Right forelimb (tissue), 1 donor: ENCODE measurements at regions not wholly inside any gene's neighbourhood (a gene's known extent, or its start where the extent isn't known, plus 50 kb on each side); places are given as distances from the start of the nearest gene placed in this dataset.
"Not testable (repeated sequence)": the region's sequence is repeated elsewhere in the genome, so short reads cannot be mapped to it uniquely, and the experiment has no call there.

Experiments used
- DNase-seq: peaks from one replicate; pipeline ENCODE4 v3.0.0-alpha.2; 2018

DNA sequence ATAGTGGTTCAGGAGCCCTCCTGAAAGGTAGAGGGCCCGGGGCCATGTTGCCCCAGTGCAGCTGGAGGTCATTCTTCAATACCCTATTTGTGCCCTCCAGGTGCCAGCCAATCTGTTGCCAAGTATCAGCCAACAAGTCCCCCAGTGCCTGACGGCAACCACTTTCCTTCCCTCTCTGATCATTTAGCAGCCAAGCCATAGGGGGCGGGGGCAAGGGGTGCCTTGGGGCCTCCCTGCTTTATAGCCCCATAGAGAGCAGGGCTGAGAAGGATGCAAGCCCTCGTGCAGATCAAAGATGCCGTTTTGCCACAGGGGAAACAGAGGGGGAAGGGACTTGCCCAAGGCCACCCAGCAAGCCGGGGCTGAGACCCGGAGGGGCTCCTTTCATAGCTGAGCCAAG lies 149.0 kb upstream of the CHST15 start:
- no peak for DNase-seq

DNA sequence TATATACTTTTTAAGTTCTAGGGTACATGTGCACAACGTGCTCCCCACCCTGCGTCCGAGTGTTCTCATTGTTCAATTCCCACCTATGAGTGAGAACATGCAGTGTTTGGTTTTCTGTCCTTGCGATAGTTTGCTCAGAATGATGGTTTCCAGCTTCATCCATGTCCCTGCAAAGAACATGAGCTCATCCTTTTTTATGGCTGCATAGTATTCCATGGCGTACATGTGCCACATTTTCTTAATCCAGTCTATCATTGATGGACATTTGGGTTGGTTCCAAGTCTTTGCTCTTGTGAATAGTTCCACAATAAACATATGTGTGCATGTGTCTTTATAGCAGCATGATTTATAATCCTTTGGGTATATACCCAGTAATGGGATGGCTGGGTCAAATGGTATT lies 148.1 kb upstream of the CHST15 start:
- not testable (repeated sequence) for DNase-seq

DNA sequence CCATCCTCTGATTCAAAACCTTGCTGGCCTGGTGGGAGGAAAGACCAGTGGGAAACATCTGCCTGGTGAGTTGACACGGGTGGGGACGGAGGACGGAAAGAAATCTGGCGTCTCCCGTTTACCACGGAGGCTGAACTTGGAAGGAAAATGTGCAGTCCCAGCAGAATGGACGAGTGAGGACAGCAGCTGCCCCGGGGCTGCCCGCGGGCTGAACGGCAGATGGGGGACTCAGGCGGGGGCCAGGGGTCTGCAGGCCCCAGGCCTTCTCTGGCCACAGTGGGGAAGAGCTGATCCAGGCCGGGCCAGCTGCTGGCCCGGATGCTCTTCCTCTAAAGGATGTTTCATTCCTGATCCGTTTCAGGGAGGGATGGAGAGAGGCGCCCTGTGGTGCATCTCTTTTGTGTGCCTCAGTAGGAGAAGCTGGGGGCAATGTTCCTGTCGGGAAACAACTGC lies 147.5 kb upstream of the CHST15 start:
- no peak for DNase-seq

DNA sequence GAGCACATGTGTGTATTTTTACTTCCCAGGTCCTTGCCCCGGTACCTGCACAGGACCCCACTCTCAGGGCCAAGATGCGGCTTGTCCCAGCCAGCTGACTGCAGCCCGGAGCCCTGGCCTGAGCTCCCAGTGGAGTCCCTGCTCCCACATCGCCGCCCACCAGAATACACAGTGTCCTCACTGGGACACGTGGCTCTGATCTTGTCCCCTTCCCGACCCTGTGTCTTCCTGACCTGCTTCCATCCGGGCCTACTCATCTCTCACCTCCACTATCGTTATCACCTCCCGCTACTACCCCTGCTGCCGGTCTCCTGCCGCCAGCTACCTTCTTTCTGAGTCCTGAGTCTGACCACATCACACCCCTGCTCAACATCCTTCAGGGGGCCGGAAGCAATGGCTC lies 146.3 kb upstream of the CHST15 start:
- no peak for DNase-seq

DNA sequence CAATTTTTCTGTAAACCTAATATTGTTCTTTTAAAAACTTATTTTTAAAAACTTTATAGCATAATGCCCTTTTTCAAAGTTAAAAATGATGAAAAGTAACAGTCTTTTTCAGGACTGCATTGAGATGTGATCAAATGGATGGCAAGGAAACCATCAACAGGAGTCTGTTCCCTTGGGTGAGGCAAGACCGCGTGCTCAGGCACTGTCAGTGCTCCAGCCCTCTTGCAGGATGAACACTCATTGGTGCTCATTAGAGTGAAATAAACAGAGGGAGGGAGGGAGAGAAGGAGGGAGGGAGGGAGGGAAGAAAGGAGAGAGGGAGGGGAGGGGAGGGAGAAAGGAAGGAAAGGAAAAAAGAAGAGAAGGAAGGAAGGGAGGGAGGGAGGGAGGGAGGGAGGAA lies 145.7 kb upstream of the CHST15 start:
- DNase-seq: no peak

DNA sequence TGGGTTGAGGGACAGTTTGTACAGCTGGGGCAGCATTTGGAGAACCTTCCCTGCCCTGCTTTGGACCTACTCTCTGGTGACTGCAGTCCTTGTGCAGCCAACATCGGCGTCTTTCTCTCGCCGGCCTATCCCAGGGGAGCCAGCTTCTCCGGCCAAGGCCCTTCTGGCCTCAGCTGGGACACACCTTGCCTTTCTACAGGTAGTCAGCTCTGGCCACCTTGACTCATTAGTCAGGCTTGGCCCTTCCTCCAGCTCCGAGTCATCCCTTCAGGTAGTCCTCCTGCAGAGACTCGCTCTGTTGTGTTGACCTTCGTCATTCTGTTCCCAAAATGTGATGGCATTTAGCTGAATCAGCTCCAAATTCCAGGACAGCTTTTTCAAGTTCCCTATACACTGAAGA lies 145.0 kb upstream of the CHST15 start:
- no peak for DNase-seq

DNA sequence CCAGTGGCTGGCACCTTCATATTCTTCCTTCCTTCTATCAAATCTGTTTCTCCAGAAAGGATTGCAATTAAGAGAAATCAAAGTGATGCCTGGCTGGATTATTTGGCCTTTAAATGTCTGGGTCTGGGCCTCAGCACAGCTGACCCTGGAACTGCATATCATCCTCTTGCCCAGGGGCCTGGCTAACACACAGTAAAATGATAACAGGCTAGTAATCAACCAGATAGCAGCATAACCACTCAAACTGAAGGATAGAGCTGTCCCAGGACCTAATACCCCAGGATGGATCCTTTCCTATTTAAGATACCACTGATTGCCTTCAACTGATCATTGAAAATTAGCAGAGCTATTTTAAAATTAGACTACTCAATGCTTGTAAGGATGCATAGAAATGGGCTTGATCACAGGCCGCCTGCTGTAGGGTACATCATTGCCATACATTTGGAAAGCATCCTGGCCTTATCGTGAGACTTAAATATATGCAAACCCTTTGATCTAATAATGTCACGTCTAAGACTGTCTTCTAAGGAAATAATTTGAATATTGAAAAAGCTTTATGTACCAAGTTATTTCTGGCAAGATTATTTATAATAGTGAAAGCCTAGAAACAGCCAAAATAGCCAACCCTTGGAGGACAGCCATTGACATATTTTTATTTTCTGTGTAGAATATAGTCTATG lies 144.0 kb upstream of the CHST15 start:
- no peak for DNase-seq

DNA sequence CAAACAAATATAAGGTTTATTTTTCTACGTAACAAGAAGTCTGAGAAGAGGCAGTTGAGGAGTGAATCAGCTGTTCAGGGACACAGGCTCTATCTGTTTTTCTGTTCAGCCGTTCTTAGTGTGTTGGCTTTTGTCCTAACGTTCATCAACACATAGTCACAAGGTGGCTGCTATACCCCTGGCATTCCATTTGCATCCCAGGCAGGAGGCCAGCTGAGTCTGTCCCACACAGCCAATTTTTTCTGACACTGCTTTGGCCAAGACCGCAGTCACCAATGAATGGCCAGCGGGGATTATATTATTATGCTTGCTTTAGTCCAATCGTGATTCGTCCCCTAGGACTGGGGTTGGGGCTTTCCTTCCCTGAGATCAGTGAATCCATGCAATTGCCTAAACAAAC lies 143.4 kb upstream of the CHST15 start:
- DNase-seq: no peak

DNA sequence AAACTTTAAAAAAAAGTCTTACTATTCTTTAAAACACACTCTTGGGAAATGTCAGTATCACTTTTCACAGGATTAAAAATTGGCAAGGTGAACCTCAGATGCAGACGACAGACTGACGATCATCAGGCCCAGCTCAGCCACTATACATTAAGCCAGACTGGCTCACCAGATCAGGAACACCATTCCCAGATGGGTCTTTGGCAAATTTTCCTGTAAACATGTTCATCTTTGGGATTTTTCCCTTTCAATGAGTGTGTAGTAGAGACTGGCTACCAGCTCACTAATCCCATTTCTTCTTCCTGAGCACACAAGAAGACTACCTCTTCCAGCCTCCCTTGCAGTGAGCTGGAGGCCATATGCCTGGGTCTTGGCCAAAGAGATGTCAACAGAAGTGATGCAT lies 142.7 kb upstream of the CHST15 start:
- no peak for DNase-seq

DNA sequence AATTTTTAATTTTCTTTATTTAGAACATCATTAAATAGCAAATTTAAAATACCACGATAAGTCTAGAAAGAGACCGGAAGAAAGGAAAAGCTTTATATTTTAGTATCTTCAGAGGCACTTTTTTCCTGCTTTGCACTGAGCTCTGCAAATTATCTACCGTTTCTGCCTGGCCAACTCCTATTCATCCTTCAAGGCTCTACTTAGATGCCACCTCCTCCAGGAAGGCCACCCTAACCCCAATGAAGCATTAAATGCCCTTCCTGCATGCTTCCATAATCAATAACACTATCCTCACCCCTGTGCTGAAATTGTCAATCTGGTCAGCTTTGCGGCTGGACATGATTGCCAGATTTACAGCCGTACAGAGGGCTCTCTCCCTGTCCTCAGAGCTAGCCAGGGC lies 141.8 kb upstream of the CHST15 start:
- DNase-seq: no peak

DNA sequence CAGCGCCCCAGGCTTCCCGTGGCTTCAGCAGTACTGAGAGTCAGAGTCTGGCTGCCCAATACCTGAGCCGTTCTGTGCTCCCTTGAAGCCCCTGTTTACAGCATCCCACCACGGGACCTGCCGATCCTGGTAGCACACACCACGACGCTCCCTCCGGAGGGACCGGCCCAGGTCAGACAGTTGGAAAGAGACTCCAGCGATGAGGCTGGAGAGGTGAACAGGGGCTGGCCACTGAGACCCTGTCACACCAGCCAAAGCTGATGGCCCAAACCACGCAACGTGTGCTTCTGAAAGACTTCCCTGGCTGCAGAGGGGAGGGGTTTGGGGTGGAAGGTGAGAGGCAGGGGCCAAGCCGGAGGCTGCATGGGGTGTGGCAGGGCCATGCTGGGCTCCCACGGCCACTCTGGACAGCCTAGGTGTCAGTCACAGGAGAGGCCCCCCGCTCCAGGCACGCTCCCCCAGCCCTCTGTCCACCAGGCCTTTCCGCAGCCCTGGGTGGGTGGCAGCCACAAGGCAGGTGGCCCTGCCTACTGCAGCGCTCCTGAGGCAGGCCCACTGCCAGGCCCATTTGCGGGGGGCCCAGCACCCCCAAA lies 140.2 kb upstream of the CHST15 start:
- no peak for DNase-seq

DNA sequence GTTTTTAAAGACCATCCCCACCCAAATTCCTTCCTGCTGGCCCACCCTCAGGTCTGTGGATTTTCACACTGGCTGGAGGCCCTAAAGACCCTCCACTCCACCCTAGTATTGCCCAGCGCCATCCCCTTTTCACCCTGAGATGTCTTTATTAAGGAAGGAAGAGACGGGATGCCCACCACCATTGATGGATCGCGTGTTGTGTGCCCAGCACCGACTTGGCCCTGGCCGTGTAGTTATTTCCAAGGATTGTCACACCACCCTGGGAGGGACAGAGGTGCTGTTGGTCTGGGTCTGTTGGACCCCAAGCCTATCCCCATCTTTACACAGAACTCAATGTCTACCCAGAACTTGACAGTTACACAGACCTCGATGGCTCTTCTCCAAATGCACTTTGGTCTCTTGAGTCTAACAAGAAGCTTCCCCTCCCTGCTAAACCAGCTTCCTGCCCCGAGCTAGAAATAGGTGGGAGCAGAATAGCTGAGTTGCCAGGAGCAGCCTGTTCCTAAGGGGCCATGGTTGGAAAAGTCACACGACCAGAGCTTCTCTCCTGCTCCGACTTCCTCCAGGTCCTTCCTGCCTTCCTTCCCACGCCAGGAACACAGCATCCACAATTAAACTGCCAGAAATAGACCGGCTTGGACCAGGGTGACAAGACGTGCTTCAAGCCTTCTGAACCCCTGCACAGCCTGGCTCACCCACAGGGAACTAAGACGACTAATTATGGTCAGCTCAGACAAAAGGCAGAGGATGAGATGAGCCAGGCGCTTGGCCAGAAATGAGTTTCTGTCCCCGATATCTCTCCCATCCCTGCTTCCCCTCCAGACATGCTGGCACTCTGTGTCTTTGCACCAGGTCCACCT lies 139.5 kb upstream of the CHST15 start:
- no peak for DNase-seq

DNA sequence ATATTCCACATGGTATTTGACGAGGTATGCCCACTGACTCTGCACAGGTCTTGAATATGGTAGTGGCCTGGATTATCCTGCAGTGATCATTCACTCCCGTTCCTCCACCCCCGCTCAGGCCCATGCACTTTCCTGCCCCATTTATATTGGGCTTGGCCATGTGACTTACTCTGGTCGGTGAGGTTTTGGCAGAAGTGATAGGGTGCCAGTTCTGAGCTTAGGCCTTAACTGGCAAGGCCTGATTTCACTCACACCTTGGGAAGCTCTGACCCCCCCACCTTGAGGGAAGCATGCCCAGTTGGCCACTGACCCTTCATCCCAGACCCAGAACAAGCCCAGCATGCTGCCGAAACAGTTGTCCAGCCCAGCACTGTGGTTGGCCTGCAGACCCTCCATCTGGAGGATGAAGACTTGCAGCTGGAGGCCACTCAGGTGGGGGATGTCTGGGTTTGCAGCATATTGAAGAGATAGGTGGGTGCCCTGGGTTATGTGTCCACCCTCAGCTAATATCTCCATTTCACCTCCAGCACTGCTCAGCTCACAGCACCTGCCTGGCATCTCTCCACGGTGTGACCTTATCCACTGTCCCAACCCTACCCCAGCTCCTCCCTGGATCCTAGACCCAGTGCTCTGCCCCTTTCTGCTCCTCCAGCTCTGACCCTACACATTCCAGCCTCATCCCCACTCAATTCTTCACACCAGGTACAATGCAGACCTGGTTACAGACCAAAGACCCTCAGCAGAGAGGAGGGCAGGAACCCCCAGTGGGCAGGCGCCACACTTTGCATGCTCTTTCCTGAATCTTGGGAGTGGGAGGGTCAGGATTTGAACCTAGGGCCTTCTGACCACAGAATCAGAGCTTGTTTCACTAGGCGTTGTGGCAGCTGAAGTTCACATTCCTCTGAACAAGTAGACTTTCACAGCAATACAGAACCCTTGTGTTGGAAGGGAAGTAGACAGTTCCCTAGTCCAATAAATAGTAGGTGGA lies 138.1 kb upstream of the CHST15 start:
- DNase-seq: no peak

DNA sequence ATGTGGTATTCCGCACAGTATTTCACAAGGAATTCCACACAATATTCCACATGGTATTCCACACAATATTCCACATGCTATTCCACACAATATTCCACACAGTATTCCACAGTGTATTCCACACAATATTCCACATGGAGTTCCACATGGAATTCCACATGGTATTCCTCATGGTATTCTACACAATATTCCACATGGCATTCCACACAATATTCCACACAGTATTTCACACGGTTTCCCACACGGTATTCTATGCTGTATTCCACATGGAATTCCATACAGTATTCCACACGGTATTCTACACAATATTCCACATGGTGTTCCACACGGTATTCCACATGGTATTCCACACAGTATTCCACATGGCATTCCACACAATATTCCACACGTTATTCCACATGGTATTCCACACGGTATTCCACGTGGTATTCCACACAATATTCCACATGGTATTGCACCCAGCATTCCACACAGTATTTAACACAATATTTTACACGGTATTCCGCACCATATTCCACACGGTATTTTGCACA lies 137.3 kb upstream of the CHST15 start:
- no peak for DNase-seq

DNA sequence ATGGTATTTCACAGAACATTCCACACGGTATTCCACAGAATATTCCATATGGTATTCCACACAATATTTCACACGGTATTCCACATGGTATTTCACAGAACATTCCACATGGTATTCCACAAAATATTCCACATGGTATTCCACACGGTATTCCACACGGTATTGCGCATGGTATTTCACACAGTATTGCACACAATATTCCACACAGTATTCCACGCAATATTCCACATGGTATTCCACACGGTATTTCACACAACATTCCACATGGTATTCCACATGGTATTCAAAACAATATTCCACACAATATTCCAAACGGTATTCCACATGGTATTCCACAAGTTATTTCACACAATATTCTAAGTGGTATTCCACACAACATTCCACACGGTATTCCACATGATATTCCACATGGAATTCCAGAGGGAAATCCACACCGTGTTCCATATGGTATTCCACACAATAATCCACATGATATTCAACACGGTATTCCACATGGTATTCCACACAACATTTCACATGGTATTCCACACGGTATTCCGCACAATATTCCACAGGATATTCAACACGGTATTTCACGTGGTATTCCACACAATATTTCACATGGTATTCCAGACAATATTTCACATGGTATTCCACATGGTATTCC lies 136.7 kb upstream of the CHST15 start:
- no peak for DNase-seq

DNA sequence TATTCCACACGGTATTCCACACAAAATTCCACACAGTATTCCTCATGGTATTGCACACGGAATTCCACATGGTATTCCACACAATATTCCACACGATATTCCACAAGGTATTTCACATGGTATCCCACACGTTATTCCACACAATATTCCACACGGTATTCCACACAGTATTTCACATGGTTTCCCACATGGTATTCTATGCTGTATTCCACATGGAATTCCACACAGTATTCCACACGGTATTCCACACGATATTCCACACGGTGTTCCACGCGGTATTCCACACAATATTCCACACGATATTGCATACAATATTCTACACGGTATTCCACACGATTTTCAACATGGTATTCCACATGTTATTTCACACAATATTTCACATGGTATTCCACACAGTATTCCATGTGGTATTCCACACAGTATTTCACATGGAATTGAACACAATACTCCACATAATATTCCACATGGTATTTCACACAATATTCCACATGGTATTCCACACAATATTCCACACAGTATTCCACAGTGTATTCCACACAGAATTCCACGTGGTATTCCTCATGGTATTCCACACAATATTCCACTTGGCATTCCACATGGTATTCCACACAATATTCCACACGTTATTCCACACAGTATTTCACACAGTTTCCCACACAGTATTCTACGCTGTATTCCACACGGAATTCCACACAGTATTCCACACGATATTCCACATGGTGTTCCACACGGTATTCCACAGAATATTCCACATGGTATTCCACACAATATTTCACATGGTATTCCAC lies 136.0 kb upstream of the CHST15 start:
- no peak for DNase-seq

DNA sequence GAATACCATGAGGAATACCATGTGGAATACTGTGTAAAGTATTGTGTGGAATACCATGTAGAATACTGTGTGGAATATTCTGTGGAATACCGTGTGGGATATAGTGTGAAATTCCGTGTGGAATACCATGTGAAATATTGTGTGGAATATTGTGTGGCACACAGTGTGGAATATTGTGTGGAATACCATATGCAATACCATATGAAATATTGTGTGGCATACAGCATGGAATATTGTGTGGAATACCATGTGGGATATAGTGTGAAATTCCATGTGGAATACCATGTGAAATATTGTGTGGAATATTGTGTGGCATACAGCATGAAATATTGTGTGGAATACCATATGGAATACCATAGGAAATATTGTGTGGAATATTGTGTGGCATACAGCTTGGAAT lies 135.1 kb upstream of the CHST15 start:
- no peak for DNase-seq

DNA sequence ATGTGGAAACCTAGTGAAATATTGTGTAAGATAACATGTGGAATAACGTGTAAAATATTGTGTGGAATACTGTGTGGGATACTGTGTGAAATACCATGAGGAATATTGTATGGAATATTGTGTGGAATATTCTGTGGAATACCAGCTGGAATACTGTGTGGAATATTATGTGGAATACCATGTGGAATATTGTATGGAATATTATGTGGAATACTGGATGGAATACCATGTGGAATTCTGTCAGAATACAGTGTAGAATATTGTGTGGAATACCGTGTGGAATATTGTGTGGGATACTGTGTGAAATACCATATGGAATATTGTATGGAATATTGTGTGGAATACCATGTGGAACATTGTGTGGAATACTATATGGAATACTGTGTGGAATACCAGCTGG lies 134.6 kb upstream of the CHST15 start:
- DNase-seq: no peak

DNA sequence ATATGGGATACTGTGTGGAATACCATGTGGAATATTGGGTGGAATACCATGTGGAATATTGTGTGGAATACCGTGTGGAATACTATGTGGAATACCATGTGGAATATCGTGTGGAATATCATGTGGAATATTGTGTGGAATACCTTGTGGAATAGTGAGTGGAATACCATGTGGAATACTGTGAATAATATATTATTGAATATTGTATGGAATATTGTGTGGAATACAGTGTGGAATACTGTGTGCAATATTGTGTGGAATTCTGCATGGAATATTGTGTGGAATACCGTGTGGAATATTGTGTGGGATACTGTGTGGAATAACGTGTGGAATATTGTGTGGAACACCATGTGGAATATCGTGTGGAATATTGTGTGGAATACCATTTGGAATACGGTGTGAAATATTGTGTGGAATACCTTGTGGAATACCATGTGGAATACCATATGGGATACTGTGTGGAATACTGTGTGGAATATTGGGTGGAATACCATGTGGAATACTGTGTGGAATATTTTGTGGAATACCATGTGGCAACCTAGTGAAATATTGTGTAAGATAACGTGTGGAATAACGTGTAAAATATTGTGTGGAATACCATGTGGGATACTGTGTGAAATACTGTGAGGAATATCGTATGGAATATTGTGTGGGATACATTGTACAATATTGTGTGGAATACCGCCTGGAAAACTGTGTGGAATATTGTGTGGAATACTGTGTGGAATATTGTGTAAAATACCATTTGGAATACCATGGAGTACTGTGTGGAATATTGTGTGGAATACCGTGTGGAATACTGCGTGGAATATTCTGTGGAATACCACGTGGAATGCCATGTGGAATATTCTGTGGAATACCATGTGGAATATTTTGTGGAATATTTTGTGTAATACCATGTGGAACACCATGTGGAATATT lies 133.9 kb upstream of the CHST15 start:
- no peak for DNase-seq
